IMR-90 (cell line): ENCODE measurements at regions not wholly inside any gene's neighbourhood (a gene's known extent, or its start where the extent isn't known, plus 50 kb on each side); places are given as distances from the start of the nearest gene placed in this dataset.
A peak's percentile ranks its signal among the peaks of the same experiment; 100 is the strongest.

ENCODE experiments used
- ATAC-seq: fragments of 200-7000 bp; cut with Tn5 transposase; 2 replicates; pipeline ENCODE4 v1.9.1; 2020; ENCODE audit warnings: low read depth, mild to moderate bottlenecking, moderate library complexity
- BruUV-seq: library from RNA; stranded (reverse); fragments of 400-500 nt; replicated peaks from 2 replicates; lab custom pipeline; 2021; lab: Mats Ljungman, UMichigan
- CTCF ChIA-PET: fragments of 300-600 bp; formaldehyde crosslinking; extraction: SDS; loops from one replicate; lab custom pipeline; 2021; ENCODE audit warnings: antibody characterized with exemption; lab: Yijun Ruan, JAX
- POLR2A ChIA-PET: fragments of 300-600 bp; sonication (Branson Sonifier 250); formaldehyde crosslinking; loops from one replicate; lab custom pipeline; 2022; ENCODE audit warnings: antibody characterized with exemption; ENCODE audit not compliant: unreplicated experiment; lab: Charles Lee
- DNase-seq: peaks from one replicate; pipeline ENCODE4 v3.0.0; 2013
- H2AFZ ChIP-seq: replicated peaks from 2 replicates; pipeline ENCODE3; 2013; ENCODE audit warnings: low read length, mild to moderate bottlenecking; ENCODE audit not compliant: poor library complexity
- H2AK5ac ChIP-seq: 2 replicates; pipeline ENCODE4 v1.6.1; 2013; ENCODE audit warnings: low read depth, low read length, inconsistent platforms
- H2AK9ac ChIP-seq: replicated peaks from 2 replicates; pipeline ENCODE3; 2013; ENCODE audit warnings: mild to moderate bottlenecking, low read depth, low read length, moderate library complexity; ENCODE audit not compliant: poor library complexity
- H2BK120ac ChIP-seq: 2 replicates; pipeline ENCODE4 v1.6.1; 2013; ENCODE audit warnings: low read depth, low read length, inconsistent platforms
- H2BK15ac ChIP-seq: 3 replicates; pipeline ENCODE4 v1.6.1; 2013; ENCODE audit warnings: low read depth, low read length, inconsistent platforms
- H2BK20ac ChIP-seq: 2 replicates; pipeline ENCODE4 v1.6.1; 2013; ENCODE audit warnings: low read depth, mild to moderate bottlenecking, inconsistent platforms, low read length, moderate library complexity
- H2BK5ac ChIP-seq: 2 replicates; pipeline ENCODE4 v1.6.1; 2013; ENCODE audit warnings: mild to moderate bottlenecking, low read depth, low read length, inconsistent platforms; ENCODE audit not compliant: poor library complexity, severe bottlenecking
- H3K14ac ChIP-seq: replicated peaks from 2 replicates; pipeline ENCODE4 v1.6.1; 2013; ENCODE audit warnings: low read depth, low read length, inconsistent platforms
- H3K18ac ChIP-seq: 2 replicates; pipeline ENCODE4 v1.6.1; 2013; ENCODE audit warnings: low read depth, low read length, control low read depth
- H3K23ac ChIP-seq: 2 replicates; pipeline ENCODE4 v1.6.1; 2013; ENCODE audit warnings: low read depth, low read length, inconsistent platforms
- H3K27ac ChIP-seq: 2 replicates; pipeline ENCODE4 v1.5.1; 2013; ENCODE audit warnings: mild to moderate bottlenecking, control low read depth, low read length; ENCODE audit not compliant: insufficient read depth
- H3K27me3 ChIP-seq: 2 replicates; pipeline ENCODE4 v1.6.1; 2013; ENCODE audit warnings: low read length; ENCODE audit not compliant: control insufficient read depth, insufficient read depth
- H3K36me3 ChIP-seq: 2 replicates; pipeline ENCODE4 v1.6.1; 2013; ENCODE audit warnings: low read length, mixed read lengths; ENCODE audit not compliant: control insufficient read depth, insufficient read depth
- H3K4ac ChIP-seq: 2 replicates; pipeline ENCODE4 v1.6.1; 2013; ENCODE audit warnings: low read depth, low read length, inconsistent platforms
- H3K4me1 ChIP-seq: 2 replicates; pipeline ENCODE4 v1.6.1; 2013; ENCODE audit warnings: low read length, mixed read lengths; ENCODE audit not compliant: control insufficient read depth, insufficient read depth
- H3K4me2 ChIP-seq: 2 replicates; pipeline ENCODE4 v1.6.1; 2013; ENCODE audit warnings: low read depth, mild to moderate bottlenecking, control low read depth, low read length, moderate library complexity
- H3K4me3 ChIP-seq: 2 replicates; pipeline ENCODE4 v1.5.1; 2013; ENCODE audit warnings: low read depth, mild to moderate bottlenecking, control low read depth, low read length, moderate library complexity; ENCODE audit not compliant: insufficient read depth
- H3K56ac ChIP-seq: 2 replicates; pipeline ENCODE4 v1.6.1; 2013; ENCODE audit warnings: low read length, inconsistent platforms; ENCODE audit not compliant: insufficient read depth; ENCODE audit errors: extremely low read depth
- H3K79me1 ChIP-seq, 2 experiments: 2 replicates each; pipeline ENCODE4 v1.6.1; 2013; ENCODE audit warnings: low read length in 2 of 2, inconsistent platforms in 1 of 2, low read depth in 1 of 2
- H3K9ac ChIP-seq: 2 replicates; pipeline ENCODE4 v1.6.1; 2013; ENCODE audit warnings: low read depth, low read length, control low read depth
- H3K9me1 ChIP-seq: 2 replicates; pipeline ENCODE4 v1.6.1; 2013; ENCODE audit warnings: low read length, inconsistent platforms; ENCODE audit not compliant: insufficient read depth
- H3K9me3 ChIP-seq: 2 replicates; pipeline ENCODE4 v1.6.1; 2013; ENCODE audit warnings: low read length; ENCODE audit not compliant: control insufficient read depth, insufficient read depth
- H4K20me1 ChIP-seq: 2 replicates; pipeline ENCODE4 v1.6.1; 2013; ENCODE audit warnings: low read length, inconsistent platforms; ENCODE audit not compliant: insufficient read depth
- H4K5ac ChIP-seq: 2 replicates; pipeline ENCODE4 v1.6.1; 2013; ENCODE audit warnings: mild to moderate bottlenecking, low read depth, low read length, control low read depth
- H4K8ac ChIP-seq, 2 experiments: 2 replicates each; pipeline ENCODE4 v1.6.1; 2013; ENCODE audit warnings: low read depth in 2 of 2, low read length in 2 of 2, control low read depth in 1 of 2, inconsistent platforms in 1 of 2
- H4K91ac ChIP-seq: 2 replicates; pipeline ENCODE4 v1.6.1; 2013; ENCODE audit warnings: low read depth, low read length, inconsistent platforms; ENCODE audit not compliant: insufficient read depth
- CHD1 ChIP-seq: IDR thresholded peaks from 2 replicates; pipeline ENCODE4 v1.6.1; 2012; ENCODE audit warnings: low read depth, low read length, improper control_type of control experiment
- MAFK ChIP-seq: IDR thresholded peaks from 2 replicates; pipeline ENCODE4 v1.6.1; 2012; ENCODE audit warnings: low read depth, low read length, improper control_type of control experiment
- WGBS, 2 experiments: methylation state at CpG; one replicate each; pipeline versions ENCODE4 v1.1.5 to v1.1.7; 2013; ENCODE audit warnings: missing lambda C conversion rate in 2 of 2; ENCODE audit not compliant: insufficient read length in 1 of 2; ENCODE audit errors: extremely low coverage in 2 of 2; 5-methylcytosine and 5-hydroxymethylcytosine counted together
- dilution Hi-C: fragments of 300-500 bp; cut with HindIII; formaldehyde crosslinking; loops from one replicate; pipeline ENCODE4 v1.14.3; 2018; ENCODE audit warnings: low sequenced_read_pairs; ENCODE audit not compliant: unreplicated experiment
- in situ Hi-C: fragments of 300-500 bp; cut with MboI; formaldehyde crosslinking; loops from 3 replicates; pipeline ENCODE4 v1.14.3; 2019; ENCODE audit warnings: low sequenced_read_pairs, inconsistent platforms, mixed read lengths
- intact Hi-C: fragments of 100-400 bp; cut with micrococcal nuclease; formaldehyde crosslinking; loops from 2 replicates; pipeline ENCODE4 v1.10.0; 2022

DNA sequence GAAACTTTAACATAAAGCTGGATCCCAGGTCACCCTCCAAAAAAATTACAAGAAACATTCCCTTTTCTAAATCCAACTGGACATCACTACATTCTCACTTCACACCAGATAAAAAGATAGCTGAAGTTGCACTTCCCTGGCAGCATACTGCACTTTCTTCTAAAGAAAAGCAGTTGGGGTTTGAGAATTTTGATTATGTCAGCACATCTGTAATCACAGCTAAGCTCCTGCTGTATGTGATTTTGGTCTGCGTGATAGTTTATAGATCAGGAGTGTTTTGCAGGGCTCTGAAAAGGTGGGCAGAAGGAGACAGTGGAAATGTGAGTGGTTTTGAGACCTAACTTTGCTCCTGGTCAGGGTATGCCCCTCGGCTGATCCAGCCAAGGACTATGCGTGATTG lies 199.1 kb upstream of the AKR1E2 start:
- H3K4me2 ChIP-seq, result no peak overlapping the region
- peaks cover 2% of the 10 kb centered on the region; the same call in 1 of the 2 replicates for H3K9me3 ChIP-seq
- ATAC-seq, result no peak
- peak; percentile 93 for TF ChIP-seq MAFK
- no peak for TF ChIP-seq CHD1
- POLR2A ChIA-PET, result no interaction called here
- H3K4me1 ChIP-seq, result peaks cover 5% of the 10 kb centered on the region; the same call in 1 of the 2 replicates
- no peak overlapping the region for H4K91ac ChIP-seq
- WGBS, 2 experiments, result 80% methylated on average over 1 of the region's 3 CpGs; no CpG with 5 or more reads in 1 of the 2 experiments
- in situ Hi-C loops (no loop called here), dilution Hi-C loops (no loop called here), intact Hi-C loops (no loop called here)
- H3K23ac ChIP-seq, result no peak overlapping the region
- no peaks in the 10 kb centered on the region for H3K27me3 ChIP-seq
- H3K14ac ChIP-seq, result no peak overlapping the region
- no peak overlapping the region for H2AFZ ChIP-seq
- no peak overlapping the region for H2AK5ac ChIP-seq
- CTCF ChIA-PET, result interaction anchor here (0.7 kb wide), 1 partner anchor 20 kb away, joined by 3 read pairs; no protein-coding TSS in a partner anchor
- no peaks in the 10 kb centered on the region for H4K20me1 ChIP-seq
- no peaks in the 10 kb centered on the region for H3K9me1 ChIP-seq
- no peak for DNase-seq
- no peak overlapping the region for H3K4ac ChIP-seq
- no peaks in the 10 kb centered on the region for H3K36me3 ChIP-seq
- no peak overlapping the region for H3K56ac ChIP-seq
- H4K8ac ChIP-seq, result no peak overlapping the region
- H2BK20ac ChIP-seq, result no peak overlapping the region
- H3K27ac ChIP-seq, result no peak overlapping the region
- H4K5ac ChIP-seq, result no peak overlapping the region
- H3K9ac ChIP-seq, result no peak overlapping the region
- H2BK15ac ChIP-seq, result no peak overlapping the region
- no peak overlapping the region for H2BK120ac ChIP-seq
- no TSS peak for BruUV-seq
- H3K4me3 ChIP-seq, result no peak overlapping the region
- no peak overlapping the region for H3K18ac ChIP-seq
- no peak overlapping the region for H2BK5ac ChIP-seq
- no peak overlapping the region for H2AK9ac ChIP-seq
- no peaks in the 10 kb centered on the region for H3K79me1 ChIP-seq
